DMS153 (cell line): ENCODE measurements at regions not wholly inside any gene's neighbourhood (a gene's known extent, or its start where the extent isn't known, plus 50 kb on each side); places are given as distances from the start of the nearest gene placed in this dataset.

ENCODE experiments used
- DNase-seq: peaks from one replicate; lab custom pipeline; 2025; lab: John Stamatoyannopoulos, UW

GRCh38 chr2:51505533-51505932 lies 473.6 kb upstream of the NRXN1 start:
- no peak for DNase-seq

GRCh38 chr2:51490576-51491234 lies 458.8 kb upstream of the NRXN1 start:
- DNase-seq = peak; percentile 5

- no peak for DNase-seq
These were observed 452.7 kb upstream of the NRXN1 start for GRCh38 chr2:51484605-51485004.

GRCh38 chr2:51483720-51484119 lies 451.8 kb upstream of the NRXN1 start:
- DNase-seq = no peak

GRCh38 chr2:51472783-51473182 lies 440.9 kb upstream of the NRXN1 start:
- no peak for DNase-seq

GRCh38 chr2:51472300-51472699 lies 440.4 kb upstream of the NRXN1 start:
- no peak for DNase-seq

- DNase-seq = no peak
These were observed 437.2 kb upstream of the NRXN1 start for GRCh38 chr2:51469102-51469501.

- no peak for DNase-seq
These were observed 433.4 kb upstream of the NRXN1 start for GRCh38 chr2:51465326-51465725.

GRCh38 chr2:51454177-51454576 lies 422.2 kb upstream of the NRXN1 start:
- no peak for DNase-seq

- no peak for DNase-seq
These were observed 417.0 kb upstream of the NRXN1 start for GRCh38 chr2:51448911-51449310.

GRCh38 chr2:51441786-51442185 lies 409.9 kb upstream of the NRXN1 start:
- DNase-seq = no peak

GRCh38 chr2:51424418-51424817 lies 392.5 kb upstream of the NRXN1 start:
- no peak for DNase-seq

GRCh38 chr2:51420511-51420910 lies 388.6 kb upstream of the NRXN1 start:
- DNase-seq = no peak

GRCh38 chr2:51413726-51414125 lies 381.8 kb upstream of the NRXN1 start:
- no peak for DNase-seq

- DNase-seq = no peak
These were observed 378.4 kb upstream of the NRXN1 start for GRCh38 chr2:51410331-51410730.

- DNase-seq = no peak
These were observed 378.0 kb upstream of the NRXN1 start for GRCh38 chr2:51409920-51410319.

- DNase-seq = no peak
These were observed 372.3 kb upstream of the NRXN1 start for GRCh38 chr2:51404226-51404625.

- no peak for DNase-seq
These were observed 369.6 kb upstream of the NRXN1 start for GRCh38 chr2:51401546-51401945.

GRCh38 chr2:51387235-51387634 lies 355.3 kb upstream of the NRXN1 start:
- DNase-seq = no peak

- DNase-seq = no peak
These were observed 348.1 kb upstream of the NRXN1 start for GRCh38 chr2:51379997-51380396.

- no peak for DNase-seq
These were observed 336.3 kb upstream of the NRXN1 start for GRCh38 chr2:51368250-51368649.

- no peak for DNase-seq
These were observed 318.2 kb upstream of the NRXN1 start for GRCh38 chr2:51350100-51350499.

GRCh38 chr2:51344886-51345285 lies 313.0 kb upstream of the NRXN1 start:
- no peak for DNase-seq
